ENCODE measurements at regions not wholly inside any gene's neighbourhood (a gene's known extent, or its start where the extent isn't known, plus 50 kb on each side); places are given as distances from the start of the nearest gene placed in this dataset.

- H2BK5ac ChIP-seq (ENCODE audit: low read length): no peak overlapping the region
- no CpG with 5 or more reads among the region's 3 CpGs for WGBS, 2 donors (ENCODE audit: extremely low coverage in 2 of 2, insufficient read length in 2 of 2, insufficient replicate concordance in 1 of 2)
These were observed 54.9 kb upstream of the PPP2R5A start for GRCh38 chr1:212230329-212230728.

GRCh38 chr1:212231372-212231771 is 53.8 kb upstream of the PPP2R5A start:
- Histone ChIP-seq H4K8ac (ENCODE audit: low read depth, low read length) (no peak overlapping the region), H3K23ac (ENCODE audit: low read depth, low read length, poor library complexity) (no peak overlapping the region), H3K18ac (ENCODE audit: low read length) (no peak overlapping the region), H3K36me3 (replicated peaks in 1 of 2; ENCODE audit: control insufficient read depth in 2 of 2, insufficient read depth in 2 of 2, low read length in 2 of 2) (no peaks in the 10 kb centered on the region), H2BK15ac (ENCODE audit: low read length) (no peak overlapping the region), H3K9me3 (replicated peaks in 1 of 2; ENCODE audit: control insufficient read depth in 2 of 2, insufficient read depth in 1 of 2, low read depth in 1 of 2, low read length in 2 of 2) (no peaks in the 10 kb centered on the region), H3K4ac (ENCODE audit: low read length) (no peak overlapping the region), H2AFZ (ENCODE audit: low read length) (no peak overlapping the region), H3K9ac (ENCODE audit: low read depth, low read length, poor library complexity) (no peak overlapping the region), H2AK5ac (ENCODE audit: low read depth, low read length) (no peak overlapping the region), H3K4me2 (ENCODE audit: insufficient read depth, low read length, poor library complexity, severe bottlenecking) (no peak overlapping the region), H3K4me3 (ENCODE audit: low read length in 2 of 2) (no peak overlapping the region), H3K27ac (replicated peaks; ENCODE audit: low read length) (no peak overlapping the region), H3K14ac (ENCODE audit: low read length) (no peak overlapping the region), H4K91ac (ENCODE audit: low read depth, low read length, poor library complexity) (no peak overlapping the region), H2BK5ac (ENCODE audit: low read length) (no peak overlapping the region), H3K79me1 (ENCODE audit: low read depth, low read length) (no peaks in the 10 kb centered on the region), H2BK12ac (ENCODE audit: low read length) (no peak overlapping the region), H2BK120ac (ENCODE audit: low read depth, low read length) (no peak overlapping the region), H3K27me3 (ENCODE audit: control insufficient read depth in 3 of 3, insufficient read depth in 3 of 3, low read depth in 1 of 3, low read length in 3 of 3) (no peaks in the 10 kb centered on the region), H3K4me1 (ENCODE audit: control insufficient read depth in 2 of 2, insufficient read depth in 1 of 2, low read depth in 1 of 2, low read length in 2 of 2) (peaks cover 2 to 4% of the 10 kb centered on the region in 2 donors)
- no CpG with 5 or more reads among the region's 1 CpG for WGBS, 2 donors (ENCODE audit: extremely low coverage in 2 of 2, insufficient read length in 2 of 2, insufficient replicate concordance in 1 of 2)
- DNase-seq (ENCODE audit: low spot score): no peak

More at GRCh38 chr1:212230329-212230728, 54.9 kb upstream of the PPP2R5A start:
- no peak overlapping the region for H2AK5ac ChIP-seq (ENCODE audit: low read depth, low read length)
- no peak overlapping the region for H3K14ac ChIP-seq (ENCODE audit: low read length)
- H3K36me3 ChIP-seq (replicated peaks in 1 of 2; ENCODE audit: control insufficient read depth in 2 of 2, insufficient read depth in 2 of 2, low read length in 2 of 2): no peaks in the 10 kb centered on the region
- no peaks in the 10 kb centered on the region for H3K27me3 ChIP-seq (ENCODE audit: control insufficient read depth in 3 of 3, insufficient read depth in 3 of 3, low read depth in 1 of 3, low read length in 3 of 3)
- H3K27ac ChIP-seq (replicated peaks; ENCODE audit: low read length): no peak overlapping the region
- H2AFZ ChIP-seq (ENCODE audit: low read length): no peak overlapping the region
- H3K9ac ChIP-seq (ENCODE audit: low read depth, low read length, poor library complexity): no peak overlapping the region
- no peak for DNase-seq (ENCODE audit: low spot score)
- H2BK15ac ChIP-seq (ENCODE audit: low read length): no peak overlapping the region
- no peaks in the 10 kb centered on the region for H3K79me1 ChIP-seq (ENCODE audit: low read depth, low read length)
- H3K18ac ChIP-seq (ENCODE audit: low read length): no peak overlapping the region
- H3K4me3 ChIP-seq (ENCODE audit: low read length in 2 of 2): no peak overlapping the region
- H3K9me3 ChIP-seq (replicated peaks in 1 of 2; ENCODE audit: control insufficient read depth in 2 of 2, insufficient read depth in 1 of 2, low read depth in 1 of 2, low read length in 2 of 2): no peaks in the 10 kb centered on the region
- no peak overlapping the region for H4K91ac ChIP-seq (ENCODE audit: low read depth, low read length, poor library complexity)
- H4K8ac ChIP-seq (ENCODE audit: low read depth, low read length): no peak overlapping the region
- peaks cover 10 to 12% of the 10 kb centered on the region in 2 donors for H3K4me1 ChIP-seq (ENCODE audit: control insufficient read depth in 2 of 2, insufficient read depth in 1 of 2, low read depth in 1 of 2, low read length in 2 of 2)
- H3K23ac ChIP-seq (ENCODE audit: low read depth, low read length, poor library complexity): no peak overlapping the region
- no peak overlapping the region for H2BK12ac ChIP-seq (ENCODE audit: low read length)
- no peak overlapping the region for H3K4ac ChIP-seq (ENCODE audit: low read length)
- no peak overlapping the region for H3K4me2 ChIP-seq (ENCODE audit: insufficient read depth, low read length, poor library complexity, severe bottlenecking)
- H2BK120ac ChIP-seq (ENCODE audit: low read depth, low read length): no peak overlapping the region

GRCh38 chr1:212232090-212232489 is 53.1 kb upstream of the PPP2R5A start:
- Histone ChIP-seq H2BK120ac (ENCODE audit: low read depth, low read length) (no peak overlapping the region), H3K27ac (replicated peaks; ENCODE audit: low read length) (no peak overlapping the region), H4K8ac (ENCODE audit: low read depth, low read length) (no peak overlapping the region), H3K9ac (ENCODE audit: low read depth, low read length, poor library complexity) (no peak overlapping the region), H4K91ac (ENCODE audit: low read depth, low read length, poor library complexity) (no peak overlapping the region), H3K14ac (ENCODE audit: low read length) (no peak overlapping the region), H2AFZ (ENCODE audit: low read length) (no peak overlapping the region), H2BK15ac (ENCODE audit: low read length) (no peak overlapping the region), H3K79me1 (ENCODE audit: low read depth, low read length) (no peaks in the 10 kb centered on the region), H3K36me3 (replicated peaks in 1 of 2; ENCODE audit: control insufficient read depth in 2 of 2, insufficient read depth in 2 of 2, low read length in 2 of 2) (no peaks in the 10 kb centered on the region), H2AK5ac (ENCODE audit: low read depth, low read length) (no peak overlapping the region), H3K4ac (ENCODE audit: low read length) (no peak overlapping the region), H3K4me1 (ENCODE audit: control insufficient read depth in 2 of 2, insufficient read depth in 1 of 2, low read depth in 1 of 2, low read length in 2 of 2) (peaks cover 0 to 4% of the 10 kb centered on the region in 2 donors), H2BK5ac (ENCODE audit: low read length) (no peak overlapping the region), H3K18ac (ENCODE audit: low read length) (no peak overlapping the region), H2BK12ac (ENCODE audit: low read length) (no peak overlapping the region), H3K4me3 (ENCODE audit: low read length in 2 of 2) (no peak overlapping the region), H3K23ac (ENCODE audit: low read depth, low read length, poor library complexity) (no peak overlapping the region), H3K9me3 (replicated peaks in 1 of 2; ENCODE audit: control insufficient read depth in 2 of 2, insufficient read depth in 1 of 2, low read depth in 1 of 2, low read length in 2 of 2) (no peaks in the 10 kb centered on the region), H3K4me2 (ENCODE audit: insufficient read depth, low read length, poor library complexity, severe bottlenecking) (no peak overlapping the region), H3K27me3 (ENCODE audit: control insufficient read depth in 3 of 3, insufficient read depth in 3 of 3, low read depth in 1 of 3, low read length in 3 of 3) (no peaks in the 10 kb centered on the region)
- WGBS, 2 donors (ENCODE audit: extremely low coverage in 2 of 2, insufficient read length in 2 of 2, insufficient replicate concordance in 1 of 2): no CpG with 5 or more reads among the region's 3 CpGs
- DNase-seq (ENCODE audit: low spot score): no peak

GRCh38 chr1:212233321-212233720 is 51.9 kb upstream of the PPP2R5A start:
- Histone ChIP-seq H2BK15ac (ENCODE audit: low read length) (no peak overlapping the region), H4K91ac (ENCODE audit: low read depth, low read length, poor library complexity) (no peak overlapping the region), H3K4me2 (ENCODE audit: insufficient read depth, low read length, poor library complexity, severe bottlenecking) (no peak overlapping the region), H3K4me1 (ENCODE audit: control insufficient read depth in 2 of 2, insufficient read depth in 1 of 2, low read depth in 1 of 2, low read length in 2 of 2) (peaks cover 0 to 4% of the 10 kb centered on the region in 2 donors), H2BK5ac (ENCODE audit: low read length) (no peak overlapping the region), H3K36me3 (replicated peaks in 1 of 2; ENCODE audit: control insufficient read depth in 2 of 2, insufficient read depth in 2 of 2, low read length in 2 of 2) (no peaks in the 10 kb centered on the region), H4K8ac (ENCODE audit: low read depth, low read length) (no peak overlapping the region), H3K27me3 (ENCODE audit: control insufficient read depth in 3 of 3, insufficient read depth in 3 of 3, low read depth in 1 of 3, low read length in 3 of 3) (no peaks in the 10 kb centered on the region), H3K4me3 (ENCODE audit: low read length in 2 of 2) (no peak overlapping the region), H3K27ac (replicated peaks; ENCODE audit: low read length) (no peak overlapping the region), H2AK5ac (ENCODE audit: low read depth, low read length) (no peak overlapping the region), H3K79me1 (ENCODE audit: low read depth, low read length) (no peaks in the 10 kb centered on the region), H3K14ac (ENCODE audit: low read length) (no peak overlapping the region), H3K4ac (ENCODE audit: low read length) (no peak overlapping the region), H2BK12ac (ENCODE audit: low read length) (no peak overlapping the region), H3K9ac (ENCODE audit: low read depth, low read length, poor library complexity) (no peak overlapping the region), H2AFZ (ENCODE audit: low read length) (no peak overlapping the region), H3K18ac (ENCODE audit: low read length) (no peak overlapping the region), H3K23ac (ENCODE audit: low read depth, low read length, poor library complexity) (no peak overlapping the region), H3K9me3 (replicated peaks in 1 of 2; ENCODE audit: control insufficient read depth in 2 of 2, insufficient read depth in 1 of 2, low read depth in 1 of 2, low read length in 2 of 2) (no peaks in the 10 kb centered on the region), H2BK120ac (ENCODE audit: low read depth, low read length) (no peak overlapping the region)
- DNase-seq (ENCODE audit: low spot score): no peak

Data from neuronal stem cell (in vitro differentiated cells).